ENCODE measurements at regions not wholly inside any gene's neighbourhood (a gene's known extent, or its start where the extent isn't known, plus 50 kb on each side); places are given as distances from the start of the nearest gene placed in this dataset.

- TF ChIP-seq ZNF276 (CRISPR knock-in tag; IDR thresholded peaks at IDR 0.05; ENCODE audit: low read depth) (no peak), CENPX (CRISPR knock-in tag; IDR thresholded peaks at IDR 0.05) (no peak), ZNF12 (CRISPR knock-in tag; IDR thresholded peaks at IDR 0.05) (no peak), KLF16 (CRISPR knock-in tag; IDR thresholded peaks at IDR 0.05) (no peak), ZNF776 (CRISPR knock-in tag; IDR thresholded peaks at IDR 0.05) (no peak), TAF1 (CRISPR knock-in tag; IDR thresholded peaks at IDR 0.05) (no peak), IKZF5 (CRISPR knock-in tag; IDR thresholded peaks at IDR 0.05) (no peak), FOSL1 (CRISPR knock-in tag; IDR thresholded peaks at IDR 0.05; ENCODE audit: borderline replicate concordance) (no peak), SMARCC2 (IDR thresholded peaks at IDR 0.05) (no peak), SALL1 (CRISPR knock-in tag; IDR thresholded peaks at IDR 0.05) (no peak)
Observed at GRCh38 chr4:132396636-132397035, 752.5 kb upstream of the PCDH10 start (continued).

GRCh38 chr4:132417220-132417619 lies 731.9 kb upstream of the PCDH10 start:
- H3K4me3 ChIP-seq (replicated peaks in 1 of 3; ENCODE audit: insufficient read depth in 1 of 3, low read depth in 2 of 3, low read length in 3 of 3), result no peak overlapping the region
- POLR2A ChIA-PET, result no interaction called here
- no peak overlapping the region for H3K4me2 ChIP-seq (ENCODE audit: low read depth, low read length)
- intact Hi-C loops (cut with micrococcal nuclease; ENCODE audit: unreplicated experiment), result no loop called here
- H3K4me1 ChIP-seq (ENCODE audit: insufficient read depth, low read length), result no peaks in the 10 kb centered on the region
- H3K36me3 ChIP-seq (replicated peaks in 1 of 2; ENCODE audit: control insufficient read depth in 1 of 2, insufficient read depth in 2 of 2, low read length in 2 of 2), result no peaks in the 10 kb centered on the region
- no peak for ATAC-seq
- BruUV-seq (replicated peaks), result no TSS peak
- H3K27ac ChIP-seq (ENCODE audit: extremely low read length, insufficient read depth, low read length), result no peak overlapping the region
- no peaks in the 10 kb centered on the region for H3K79me2 ChIP-seq (ENCODE audit: insufficient read depth, low read length)
- H3K27me3 ChIP-seq (ENCODE audit: control insufficient read depth in 1 of 2, insufficient read depth in 2 of 2, low read length in 2 of 2), result no peaks in the 10 kb centered on the region
- TF ChIP-seq ZFP36 (IDR thresholded peaks at IDR 0.05; ENCODE audit: borderline replicate concordance, low read depth, low read length, partially characterized antibody) (peak; percentile 62), TRAFD1 (CRISPR knock-in tag; IDR thresholded peaks at IDR 0.05; ENCODE audit: borderline replicate concordance) (no peak)
- no peak for FAIRE-seq
- CTCF ChIA-PET (ENCODE audit: low intra/inter-chr PET ratio, low total read pairs), result no interaction called here
- no peaks in the 10 kb centered on the region for H4K20me1 ChIP-seq (ENCODE audit: insufficient read depth, low read length)
- H2AFZ ChIP-seq (ENCODE audit: low read length), result no peak overlapping the region
- WGBS (ENCODE audit: low lambda C conversion rate), result 0% methylated on average over 3 of the region's 3 CpGs
- no peak for DNase-seq (ENCODE audit: low spot score)
- H3K9ac ChIP-seq (ENCODE audit: insufficient read depth, low read depth, low read length), result no peak overlapping the region
- in situ Hi-C loops (cut with HindIII; ENCODE audit: extremely low pct_ligation_motif_present, low pct_unique_long_range_greater_than_20kb), result no loop called here
- H3K9me3 ChIP-seq (ENCODE audit: low read length), result peaks cover 56% of the 10 kb centered on the region

Data from HepG2 (cell line).